Hypothalamus (tissue), 51 donors: ENCODE measurements at regions not wholly inside any gene's neighbourhood (a gene's known extent, or its start where the extent isn't known, plus 50 kb on each side); places are given as distances from the start of the nearest gene placed in this dataset.
"Not testable (repeated sequence)": the region's sequence is repeated elsewhere in the genome, so short reads cannot be mapped to it uniquely, and the experiment has no call there.

ENCODE experiments used
- DNase-seq, 51 donors: peaks; one replicate each; lab custom pipeline; 2025; lab: John Stamatoyannopoulos, UW

- no peak for DNase-seq
Measured at GRCh38 chr7:69438584-69439412, 159.5 kb upstream of the AUTS2 start.

- DNase-seq = no peak
Measured at GRCh38 chr7:69439636-69440325, 158.5 kb upstream of the AUTS2 start.

GRCh38 chr7:69440976-69441375 lies 157.3 kb upstream of the AUTS2 start:
- no peak for DNase-seq

- no peak for DNase-seq
Measured at GRCh38 chr7:69443136-69443535, 155.1 kb upstream of the AUTS2 start.

- DNase-seq = no peak
Measured at GRCh38 chr7:69445541-69445940, 152.7 kb upstream of the AUTS2 start.

GRCh38 chr7:69446213-69446612 lies 152.1 kb upstream of the AUTS2 start:
- not testable (repeated sequence) for DNase-seq

GRCh38 chr7:69448071-69448470 lies 150.2 kb upstream of the AUTS2 start:
- no peak for DNase-seq

GRCh38 chr7:69450456-69450855 lies 147.8 kb upstream of the AUTS2 start:
- no peak for DNase-seq

- no peak for DNase-seq
Measured at GRCh38 chr7:69451715-69452114, 146.6 kb upstream of the AUTS2 start.

GRCh38 chr7:69452797-69453196 lies 145.5 kb upstream of the AUTS2 start:
- no peak for DNase-seq

GRCh38 chr7:69457595-69458504 lies 140.4 kb upstream of the AUTS2 start:
- DNase-seq = no peak

- no peak for DNase-seq
Measured at GRCh38 chr7:69464035-69464434, 134.2 kb upstream of the AUTS2 start.

- no peak for DNase-seq
Measured at GRCh38 chr7:69465262-69465661, 133.0 kb upstream of the AUTS2 start.

GRCh38 chr7:69467826-69468225 lies 130.4 kb upstream of the AUTS2 start:
- no peak for DNase-seq

- DNase-seq = no peak
Measured at GRCh38 chr7:69476416-69476815, 121.9 kb upstream of the AUTS2 start.

GRCh38 chr7:69482676-69483075 lies 115.6 kb upstream of the AUTS2 start:
- no peak for DNase-seq

GRCh38 chr7:69489533-69489932 lies 108.7 kb upstream of the AUTS2 start:
- DNase-seq = no peak

GRCh38 chr7:69498671-69499070 lies 99.6 kb upstream of the AUTS2 start:
- DNase-seq = no peak

- DNase-seq = peak in 2 of 51 donors; percentile 3 to 23
Measured at GRCh38 chr7:69502358-69502757, 95.9 kb upstream of the AUTS2 start.

GRCh38 chr7:69504733-69505420 lies 93.4 kb upstream of the AUTS2 start:
- no peak for DNase-seq

- no peak for DNase-seq
Measured at GRCh38 chr7:69508736-69509135, 89.5 kb upstream of the AUTS2 start.
